ENCODE measurements at regions not wholly inside any gene's neighbourhood (a gene's known extent, or its start where the extent isn't known, plus 50 kb on each side); places are given as distances from the start of the nearest gene placed in this dataset.
A peak's percentile ranks its signal among the peaks of the same experiment; 100 is the strongest.
"Not testable (repeated sequence)": the region's sequence is repeated elsewhere in the genome, so short reads cannot be mapped to it uniquely, and the experiment has no call there.

DNA sequence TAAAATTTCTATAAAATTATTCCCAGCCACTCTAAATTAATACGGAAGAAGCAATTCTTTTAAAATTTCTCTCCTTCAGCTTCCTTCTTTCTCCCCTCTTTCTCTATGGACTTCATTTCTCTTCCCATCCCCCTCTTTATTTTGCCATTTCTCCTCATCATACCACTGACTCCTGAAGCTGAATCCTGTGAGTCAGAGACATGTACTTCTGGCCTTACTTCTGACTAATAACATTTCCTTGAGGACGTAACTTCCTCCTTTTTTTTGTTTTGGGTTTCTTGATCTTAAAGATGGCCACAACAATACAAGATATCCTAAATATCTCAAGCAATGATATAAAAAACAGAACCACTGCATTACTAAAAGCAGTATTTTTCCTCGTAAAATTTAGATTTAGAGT, 63.6 kb upstream of the DENND1B start:
- H3K79me2 ChIP-seq (ENCODE audit: insufficient read depth), result no peaks in the 10 kb centered on the region
- no peaks in the 10 kb centered on the region for H3K27me3 ChIP-seq (replicated peaks; ENCODE audit: insufficient read depth)
- H3K9ac ChIP-seq, result 0 out of 2 replicates have a peak overlapping the region, but pooled peaks have one; percentile 15
- 42 to 49% methylated on average over 3 of the region's 3 CpGs for WGBS, 2 experiments (ENCODE audit: low coverage in 1 of 2, low lambda C conversion rate in 2 of 2, missing lambda C conversion rate in 2 of 2)
- H3K9me2 ChIP-seq (ENCODE audit: insufficient read depth), result no peaks in the 10 kb centered on the region
- TF ChIP-seq EZH2phosphoT487 (IDR thresholded peaks at IDR 0.05; ENCODE audit: insufficient read depth, low read depth) (no peak), EZH2 (IDR thresholded peaks at IDR 0.05; ENCODE audit: insufficient read depth, poor library complexity, severe bottlenecking) (no peak)
- H3K36me3 ChIP-seq (ENCODE audit: low read depth), result no peaks in the 10 kb centered on the region
- H3K4me3 ChIP-seq, result no peak overlapping the region
- peak; percentile 89 for DNase-seq
- no peaks in the 10 kb centered on the region for H4K20me1 ChIP-seq (ENCODE audit: insufficient read depth)
- in situ Hi-C loops (cut with MboI), result no loop called here
- H2AFZ ChIP-seq, result peak overlapping the region; percentile 81
- peak overlapping the region; percentile 64 for H3K27ac ChIP-seq
- H3K4me2 ChIP-seq (ENCODE audit: unreplicated experiment), result no peak overlapping the region
- H3F3A ChIP-seq (ENCODE audit: insufficient read depth), result peaks cover 20% of the 10 kb centered on the region
- no peaks in the 10 kb centered on the region for H3K9me3 ChIP-seq (ENCODE audit: low read depth)
- H3K4me1 ChIP-seq (ENCODE audit: insufficient read depth), result peaks cover 40% of the 10 kb centered on the region

DNA sequence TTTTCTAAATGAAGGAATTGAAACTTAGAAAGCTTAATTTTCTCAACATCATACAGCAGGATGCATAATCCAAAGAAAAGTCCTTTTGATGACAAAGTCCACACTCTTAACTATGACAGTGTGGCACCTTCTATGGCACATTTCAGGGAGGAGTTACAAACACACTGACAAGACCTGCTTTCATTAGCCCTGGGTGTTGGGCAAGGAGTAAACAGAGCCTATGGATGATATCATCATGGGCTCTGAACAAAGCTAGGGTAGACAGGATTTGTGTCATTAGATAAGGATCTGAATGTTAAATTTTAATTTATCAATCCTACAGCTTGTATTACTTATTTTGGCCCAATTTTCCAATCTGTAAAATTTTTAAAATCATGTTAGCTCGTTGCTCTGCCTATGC, 62.6 kb upstream of the DENND1B start:
- no peaks in the 10 kb centered on the region for H3K36me3 ChIP-seq (ENCODE audit: low read depth)
- in situ Hi-C loops (cut with MboI), result no loop called here
- TF ChIP-seq EZH2phosphoT487 (IDR thresholded peaks at IDR 0.05; ENCODE audit: insufficient read depth, low read depth), result no peak
- TF ChIP-seq EZH2 (IDR thresholded peaks at IDR 0.05; ENCODE audit: insufficient read depth, poor library complexity, severe bottlenecking), result no peak
- peak overlapping the region; percentile 64 for H3K27ac ChIP-seq
- peak overlapping the region; percentile 81 for H2AFZ ChIP-seq
- H3K4me2 ChIP-seq (ENCODE audit: unreplicated experiment), result no peak overlapping the region
- no peaks in the 10 kb centered on the region for H3K9me2 ChIP-seq (ENCODE audit: insufficient read depth)
- H4K20me1 ChIP-seq (ENCODE audit: insufficient read depth), result no peaks in the 10 kb centered on the region
- no peaks in the 10 kb centered on the region for H3K27me3 ChIP-seq (replicated peaks; ENCODE audit: insufficient read depth)
- no peak overlapping the region for H3K4me3 ChIP-seq
- peak; percentile 16 for DNase-seq
- no peaks in the 10 kb centered on the region for H3K9me3 ChIP-seq (ENCODE audit: low read depth)
- peaks cover 34% of the 10 kb centered on the region for H3K4me1 ChIP-seq (ENCODE audit: insufficient read depth)
- peaks cover 16% of the 10 kb centered on the region for H3F3A ChIP-seq (ENCODE audit: insufficient read depth)
- H3K79me2 ChIP-seq (ENCODE audit: insufficient read depth), result no peaks in the 10 kb centered on the region
- H3K9ac ChIP-seq, result no peak overlapping the region
- WGBS, 2 experiments (ENCODE audit: low coverage in 1 of 2, low lambda C conversion rate in 2 of 2, missing lambda C conversion rate in 2 of 2), result 50 to 52% methylated on average over 1 of the region's 1 CpG

DNA sequence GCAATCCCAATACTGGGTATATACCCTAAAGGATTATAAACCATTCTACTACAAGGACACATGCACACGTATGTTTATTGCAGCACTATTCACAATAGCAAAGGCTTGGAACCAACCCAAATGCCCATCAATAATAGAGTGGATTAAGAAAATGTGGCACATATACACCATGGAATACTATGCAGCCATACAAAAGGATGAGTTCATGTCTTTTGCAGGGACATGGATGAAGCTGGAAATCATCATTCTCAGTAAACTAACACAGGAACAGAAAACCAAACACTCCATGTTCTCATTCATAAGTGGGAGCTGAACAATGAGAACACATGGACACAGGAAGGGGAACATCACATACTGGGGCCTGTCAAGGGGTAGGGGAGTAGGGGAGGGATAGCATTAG, 61.1 kb upstream of the DENND1B start:
- H3K27me3 ChIP-seq (replicated peaks; ENCODE audit: insufficient read depth); DNase-seq; in situ Hi-C loops (cut with MboI); H4K20me1 ChIP-seq (ENCODE audit: insufficient read depth); H3K9ac ChIP-seq; H3K4me2 ChIP-seq (ENCODE audit: unreplicated experiment); H3K9me3 ChIP-seq (ENCODE audit: low read depth); H3F3A ChIP-seq (ENCODE audit: insufficient read depth); H2AFZ ChIP-seq; H3K9me2 ChIP-seq (ENCODE audit: insufficient read depth); H3K4me3 ChIP-seq; H3K79me2 ChIP-seq (ENCODE audit: insufficient read depth); H3K27ac ChIP-seq; H3K36me3 ChIP-seq (ENCODE audit: low read depth): not testable (repeated sequence)
- WGBS, 2 experiments (ENCODE audit: low coverage in 1 of 2, low lambda C conversion rate in 2 of 2, missing lambda C conversion rate in 2 of 2), result 92 to 93% methylated on average over 1 of the region's 1 CpG
- H3K4me1 ChIP-seq (ENCODE audit: insufficient read depth), result peaks cover 19% of the 10 kb centered on the region

DNA sequence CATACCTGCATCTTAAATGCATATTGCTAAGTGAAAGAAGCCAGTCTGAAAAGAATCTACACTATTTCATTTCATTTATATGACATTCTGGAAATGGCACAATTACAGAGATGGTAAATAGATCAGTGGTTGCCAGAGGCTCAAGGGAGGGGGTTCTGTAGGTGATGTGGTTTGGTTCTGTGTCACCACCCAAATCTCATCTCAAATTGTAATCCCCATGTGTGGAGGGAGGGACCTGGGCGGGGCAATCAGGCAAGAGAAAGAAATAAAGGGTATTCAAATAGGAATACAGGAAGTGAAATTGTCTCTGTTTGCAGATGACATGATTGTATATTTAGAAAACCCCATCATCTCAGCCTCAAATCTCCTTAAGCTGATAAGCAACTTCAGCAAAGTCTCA, 53.7 kb upstream of the DENND1B start:
- WGBS, 2 experiments (ENCODE audit: low coverage in 1 of 2, low lambda C conversion rate in 2 of 2, missing lambda C conversion rate in 2 of 2), result 55 to 100% methylated on average over 1 of the region's 1 CpG
- H3K4me2 ChIP-seq (ENCODE audit: unreplicated experiment); H3K9me3 ChIP-seq (ENCODE audit: low read depth); DNase-seq; H3K4me1 ChIP-seq (ENCODE audit: insufficient read depth); H3K27ac ChIP-seq; H3K9ac ChIP-seq; H3F3A ChIP-seq (ENCODE audit: insufficient read depth); H3K9me2 ChIP-seq (ENCODE audit: insufficient read depth); H2AFZ ChIP-seq; in situ Hi-C loops (cut with MboI); H4K20me1 ChIP-seq (ENCODE audit: insufficient read depth); H3K79me2 ChIP-seq (ENCODE audit: insufficient read depth); H3K4me3 ChIP-seq; H3K27me3 ChIP-seq (replicated peaks; ENCODE audit: insufficient read depth); H3K36me3 ChIP-seq (ENCODE audit: low read depth): not testable (repeated sequence)

DNA sequence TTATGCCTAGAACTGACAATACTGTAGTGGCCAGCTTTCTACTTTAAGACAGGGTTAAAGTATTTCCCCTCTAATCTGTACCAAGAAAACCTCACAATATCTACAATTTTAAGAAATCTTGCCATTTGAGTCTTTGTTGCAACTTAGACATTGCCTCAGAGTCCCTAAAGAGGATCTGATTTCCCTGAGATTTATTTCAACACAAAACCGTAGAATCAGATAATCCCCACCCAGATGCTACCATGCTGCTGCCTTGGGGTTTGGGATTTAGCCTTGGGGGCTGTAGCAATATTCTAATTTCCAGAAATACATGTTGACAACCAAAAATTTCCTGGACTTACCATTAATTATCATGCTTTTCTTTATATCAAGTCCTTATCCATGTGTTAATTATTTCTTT, 50.3 kb upstream of the DENND1B start:
- Histone ChIP-seq H3K4me3 (no peak overlapping the region), H3K9me3 (ENCODE audit: low read depth) (no peaks in the 10 kb centered on the region), H3K4me2 (ENCODE audit: unreplicated experiment) (no peak overlapping the region), H3K27ac (no peak overlapping the region), H2AFZ (no peak overlapping the region), H3F3A (ENCODE audit: insufficient read depth) (no peaks in the 10 kb centered on the region), H3K4me1 (ENCODE audit: insufficient read depth) (no peaks in the 10 kb centered on the region), H3K27me3 (replicated peaks; ENCODE audit: insufficient read depth) (no peaks in the 10 kb centered on the region), H4K20me1 (ENCODE audit: insufficient read depth) (no peaks in the 10 kb centered on the region), H3K36me3 (ENCODE audit: low read depth) (no peaks in the 10 kb centered on the region), H3K9ac (no peak overlapping the region), H3K9me2 (ENCODE audit: insufficient read depth) (no peaks in the 10 kb centered on the region), H3K79me2 (ENCODE audit: insufficient read depth) (no peaks in the 10 kb centered on the region)
- no peak for TF ChIP-seq EZH2phosphoT487 (IDR thresholded peaks at IDR 0.05; ENCODE audit: insufficient read depth, low read depth)
- no peak for TF ChIP-seq EZH2 (IDR thresholded peaks at IDR 0.05; ENCODE audit: insufficient read depth, poor library complexity, severe bottlenecking)
- in situ Hi-C loops (cut with MboI), result no loop called here
- no peak for DNase-seq
- WGBS, 2 experiments (ENCODE audit: low coverage in 1 of 2, low lambda C conversion rate in 2 of 2, missing lambda C conversion rate in 2 of 2), result 58 to 62% methylated on average over 1 of the region's 1 CpG

Measured in GM23248 (cell line).